BLaER1 treated with 17β-estradiol and CSF1 and Interleukin-3, amounts not matched to agents 10 nM and 100 nM (cell line): ENCODE measurements at regions not wholly inside any gene's neighbourhood (a gene's known extent, or its start where the extent isn't known, plus 50 kb on each side); places are given as distances from the start of the nearest gene placed in this dataset.

ENCODE experiments used
- H3K27ac ChIP-seq, 11 experiments: shearing (Covaris generic); formaldehyde crosslinking; 2 replicates each; pipeline ENCODE4 v1.8.1; 2022
- H3K27me3 ChIP-seq, 11 experiments: shearing (Covaris generic); formaldehyde crosslinking; 2 replicates each; pipeline ENCODE4 v1.8.1; 2022
- H3K36me3 ChIP-seq, 11 experiments: shearing (Covaris generic); formaldehyde crosslinking; 2 replicates each; pipeline ENCODE4 v1.8.1; 2022
- H3K4me1 ChIP-seq, 10 experiments: shearing (Covaris generic); formaldehyde crosslinking; 2 replicates each; pipeline ENCODE4 v1.8.1; 2022
- H3K4me2 ChIP-seq, 11 experiments: shearing (Covaris generic); formaldehyde crosslinking; 2 replicates each; pipeline ENCODE4 v1.8.1; 2022
- H3K4me3 ChIP-seq, 10 experiments: shearing (Covaris generic); formaldehyde crosslinking; 2 replicates each; pipeline ENCODE4 v1.8.1; 2022
- H3K9ac ChIP-seq, 11 experiments: shearing (Covaris generic); formaldehyde crosslinking; 2 replicates each; pipeline ENCODE4 v1.8.1; 2022
- H3K9me3 ChIP-seq, 11 experiments: shearing (Covaris generic); formaldehyde crosslinking; replicated peaks in 1 of 11; 2 replicates each; pipeline ENCODE4 v1.8.1; 2022
- H4K20me1 ChIP-seq, 11 experiments: shearing (Covaris generic); formaldehyde crosslinking; 2 replicates each; pipeline ENCODE4 v1.8.1; 2022
- Cebpa-rat ChIP-seq, 11 experiments: shearing (Covaris generic); IDR thresholded peaks; 2 replicates each; pipeline ENCODE4 v1.8.1; 2022

DNA sequence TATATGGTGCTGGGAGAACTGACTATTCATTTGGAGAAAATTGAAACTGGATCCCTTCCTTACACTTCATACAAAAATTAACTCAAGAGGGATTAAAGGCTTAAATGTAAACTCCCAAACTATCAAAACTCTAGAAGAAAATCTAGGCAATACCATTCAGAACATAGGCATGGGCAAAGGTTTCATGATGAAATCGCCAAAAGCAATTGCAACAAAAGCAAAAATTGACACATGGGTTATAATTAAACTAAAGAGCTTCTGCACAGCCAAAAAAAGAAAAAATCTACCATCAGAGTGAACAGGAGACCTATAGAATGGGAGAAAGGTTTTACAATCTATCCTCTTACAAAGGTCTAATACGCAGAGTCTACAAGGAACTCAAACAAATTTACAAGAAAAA is 851.3 kb upstream of the MAN1A1 start:
- TF ChIP-seq Cebpa-rat (IDR thresholded peaks at IDR 0.05) = no peak
- Histone ChIP-seq H3K4me3 (no peak overlapping the region), H3K9ac (no peak overlapping the region), H3K36me3 (no peaks in the 10 kb centered on the region), H3K4me1 (peaks cover 0 to 17% (median 2%) of the 10 kb centered on the region in 10 experiments; a peak in 5 of 20 replicates), H3K4me2 (no peak overlapping the region), H3K27me3 (no peaks in the 10 kb centered on the region), H3K9me3 (peaks cover 0 to 12% (median 0%) of the 10 kb centered on the region in 11 experiments; a peak in 4 of 22 replicates), H4K20me1 (no peaks in the 10 kb centered on the region), H3K27ac (no peak overlapping the region)

DNA sequence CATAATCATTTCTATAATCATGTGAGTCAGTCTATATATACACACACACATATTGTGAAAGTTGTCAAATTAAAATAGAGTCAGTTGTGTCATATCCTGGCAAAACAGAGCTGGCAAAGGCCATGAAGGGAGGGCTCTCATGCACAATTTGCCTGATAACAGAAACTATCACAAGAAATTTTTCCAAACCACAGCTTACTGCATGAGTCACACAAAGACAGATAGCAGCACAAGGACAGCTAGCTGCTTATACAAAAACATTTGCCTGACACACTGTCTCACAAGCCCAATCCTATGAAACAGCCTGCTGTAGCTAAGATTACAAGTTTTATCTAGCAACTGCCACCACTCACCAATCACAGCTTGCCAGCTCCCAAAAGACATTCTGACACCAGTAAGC is 848.5 kb upstream of the MAN1A1 start:
- peaks cover 0 to 12% (median 0%) of the 10 kb centered on the region in 11 experiments; a peak in 4 of 22 replicates for H3K9me3 ChIP-seq
- peak overlapping the region in 5 of 11 experiments; percentile 3 to 57 (median 17); a peak in 7 of 22 replicates for H3K4me2 ChIP-seq
- no peak overlapping the region for H3K4me3 ChIP-seq
- H3K9ac ChIP-seq = peak overlapping the region in 3 of 11 experiments; percentile 1 to 42 (median 19); a peak in 3 of 22 replicates
- no peaks in the 10 kb centered on the region for H4K20me1 ChIP-seq
- H3K27me3 ChIP-seq = no peaks in the 10 kb centered on the region
- peaks cover 0 to 17% (median 2%) of the 10 kb centered on the region in 10 experiments; a peak in 5 of 20 replicates for H3K4me1 ChIP-seq
- H3K27ac ChIP-seq = peak overlapping the region in 5 of 11 experiments; percentile 39 to 64 (median 53); a peak in 9 of 22 replicates
- no peaks in the 10 kb centered on the region for H3K36me3 ChIP-seq
- no peak; a peak in 1 of 22 replicates for TF ChIP-seq Cebpa-rat (IDR thresholded peaks at IDR 0.05)

DNA sequence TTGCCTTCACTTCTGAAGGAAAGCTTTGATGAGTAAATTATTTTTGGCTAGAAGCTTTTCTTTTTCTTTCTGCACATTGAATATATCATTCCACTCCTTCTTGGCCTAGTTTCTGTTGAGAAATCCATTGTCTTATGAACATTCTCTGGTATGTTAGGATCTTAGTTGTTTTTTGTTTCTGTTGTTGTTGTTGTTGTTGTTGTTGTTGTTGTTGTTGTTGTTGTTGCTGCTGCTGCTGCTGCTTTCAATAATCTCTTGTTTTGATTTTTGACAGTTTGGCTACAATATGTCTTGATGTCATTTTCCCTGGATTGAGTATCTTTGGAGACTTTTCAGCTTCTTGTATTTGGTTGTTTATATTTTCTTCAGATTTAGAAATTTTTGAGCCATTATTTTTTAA is 836.5 kb upstream of the MAN1A1 start:
- Histone ChIP-seq H3K9ac (no peak overlapping the region), H3K27ac (no peak overlapping the region), H3K27me3 (no peaks in the 10 kb centered on the region), H3K4me1 (no peaks in the 10 kb centered on the region), H3K36me3 (no peaks in the 10 kb centered on the region), H3K4me2 (no peak overlapping the region), H3K9me3 (no peaks in the 10 kb centered on the region), H3K4me3 (no peak overlapping the region), H4K20me1 (no peaks in the 10 kb centered on the region)
- TF ChIP-seq Cebpa-rat (IDR thresholded peaks at IDR 0.05) = no peak

DNA sequence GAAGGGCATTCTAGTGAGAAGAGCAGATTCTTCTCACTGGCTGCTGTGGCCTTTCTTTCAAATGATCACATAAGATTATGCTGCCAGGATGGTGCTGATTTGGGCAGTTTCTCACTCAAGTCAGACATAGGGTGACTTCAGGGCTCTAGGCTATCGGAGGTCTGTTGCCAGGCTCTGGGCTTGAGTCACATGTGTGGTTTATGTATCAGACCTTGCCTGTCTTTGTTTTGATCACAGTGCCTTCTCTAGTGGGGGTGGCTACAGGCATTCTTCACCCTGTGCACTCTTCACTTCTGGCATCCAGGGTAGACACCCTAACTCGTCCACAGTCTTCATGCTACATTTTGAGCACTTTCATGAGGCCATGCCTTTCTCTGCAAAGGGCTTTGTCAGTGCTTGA is 823.7 kb upstream of the MAN1A1 start:
- no peaks in the 10 kb centered on the region for H3K4me1 ChIP-seq
- H3K9ac ChIP-seq = no peak overlapping the region
- no peak overlapping the region for H3K27ac ChIP-seq
- no peaks in the 10 kb centered on the region for H4K20me1 ChIP-seq
- TF ChIP-seq Cebpa-rat (IDR thresholded peaks at IDR 0.05) = no peak
- no peak overlapping the region for H3K4me2 ChIP-seq
- no peaks in the 10 kb centered on the region for H3K36me3 ChIP-seq
- H3K27me3 ChIP-seq = no peaks in the 10 kb centered on the region
- H3K4me3 ChIP-seq = no peak overlapping the region
- H3K9me3 ChIP-seq = no peaks in the 10 kb centered on the region

DNA sequence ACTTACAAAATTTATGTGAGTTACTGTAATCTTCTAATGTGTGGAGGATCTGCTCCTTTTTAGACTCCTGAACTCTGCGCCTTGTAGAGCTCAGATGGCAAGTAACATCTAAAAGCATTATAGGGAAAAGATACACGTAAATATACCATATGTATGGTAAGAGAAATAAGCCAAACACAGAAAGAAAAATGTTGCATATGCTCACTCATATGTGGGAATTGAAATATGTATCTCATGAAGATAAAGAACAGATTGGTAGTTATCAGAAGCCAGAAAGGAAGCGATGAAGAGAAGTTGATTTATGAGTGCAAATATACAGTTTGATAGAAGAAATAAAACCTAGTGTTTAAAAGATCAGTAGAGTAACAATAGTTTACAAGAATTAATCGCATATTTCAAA is 815.0 kb upstream of the MAN1A1 start:
- Histone ChIP-seq H3K36me3 (no peaks in the 10 kb centered on the region), H3K27ac (no peak overlapping the region), H3K4me1 (no peaks in the 10 kb centered on the region), H3K4me3 (no peak overlapping the region), H3K9ac (no peak overlapping the region), H4K20me1 (no peaks in the 10 kb centered on the region), H3K9me3 (no peaks in the 10 kb centered on the region), H3K4me2 (no peak overlapping the region), H3K27me3 (no peaks in the 10 kb centered on the region)
- no peak for TF ChIP-seq Cebpa-rat (IDR thresholded peaks at IDR 0.05)

DNA sequence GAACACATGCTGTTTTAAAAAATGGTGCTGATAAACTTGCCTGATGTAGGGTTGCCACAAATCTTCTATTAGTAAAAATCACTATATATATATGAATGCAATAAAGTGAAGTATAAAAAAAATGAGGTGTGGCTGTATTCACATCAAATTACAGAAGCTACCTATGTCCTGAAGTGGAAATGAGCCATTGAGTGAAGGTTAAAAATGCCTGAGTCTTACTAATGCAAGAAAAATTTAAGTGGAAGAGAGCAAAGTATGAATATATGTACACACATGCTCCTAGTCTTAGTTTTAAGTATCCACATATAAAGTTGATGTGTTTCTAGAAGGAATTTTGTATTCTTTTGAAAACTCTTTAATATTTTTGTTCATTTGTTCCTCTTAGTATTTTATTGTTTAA is 808.3 kb upstream of the MAN1A1 start:
- no peaks in the 10 kb centered on the region for H3K27me3 ChIP-seq
- H3K36me3 ChIP-seq = no peaks in the 10 kb centered on the region
- no peak overlapping the region for H3K27ac ChIP-seq
- H4K20me1 ChIP-seq = no peaks in the 10 kb centered on the region
- no peaks in the 10 kb centered on the region for H3K4me1 ChIP-seq
- no peak overlapping the region for H3K4me2 ChIP-seq
- no peak for TF ChIP-seq Cebpa-rat (IDR thresholded peaks at IDR 0.05)
- H3K9ac ChIP-seq = no peak overlapping the region
- H3K4me3 ChIP-seq = no peak overlapping the region
- no peaks in the 10 kb centered on the region for H3K9me3 ChIP-seq

DNA sequence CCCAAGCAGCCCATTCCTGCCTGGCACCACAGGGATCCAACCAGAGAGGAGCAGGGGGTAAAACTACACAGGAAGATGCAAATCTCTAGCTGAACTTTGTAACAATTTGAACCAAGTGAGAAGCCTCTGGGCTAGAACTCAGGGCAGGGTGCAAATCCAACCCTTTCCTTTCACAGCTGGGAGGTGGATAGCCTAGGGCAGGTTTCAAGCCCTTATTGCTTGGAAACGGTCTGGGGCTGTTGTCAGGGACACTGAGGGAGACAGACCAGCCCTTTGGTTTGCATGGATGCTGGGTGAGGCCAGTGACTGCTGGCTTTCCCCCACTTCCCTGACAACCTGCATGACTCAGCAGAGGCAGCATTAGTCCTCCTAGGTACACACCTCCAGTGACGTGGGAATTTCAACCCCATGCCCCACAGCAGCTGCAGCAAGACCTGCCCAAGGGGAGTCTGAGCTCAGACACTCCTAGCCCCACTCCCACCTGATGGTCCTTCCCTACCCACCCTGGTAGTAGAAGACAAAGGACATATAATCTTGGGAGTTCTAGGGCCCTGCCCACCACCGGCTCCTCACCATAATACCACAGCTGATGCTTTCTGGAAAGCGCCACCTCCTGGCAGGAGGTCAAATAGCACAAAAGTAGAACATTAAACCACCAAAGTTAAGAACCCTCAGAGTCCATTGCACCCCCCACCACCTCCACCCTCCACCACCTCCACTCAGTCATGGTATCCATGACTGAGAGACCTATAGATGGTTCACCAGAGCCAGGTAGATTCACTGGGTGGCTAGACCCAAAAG is 797.7 kb upstream of the MAN1A1 start:
- Histone ChIP-seq H3K4me2 (no peak overlapping the region), H3K4me1 (no peaks in the 10 kb centered on the region), H3K9me3 (peaks cover 0 to 10% (median 0%) of the 10 kb centered on the region in 11 experiments; a peak in 2 of 22 replicates), H4K20me1 (no peaks in the 10 kb centered on the region), H3K36me3 (no peaks in the 10 kb centered on the region), H3K27ac (no peak overlapping the region), H3K4me3 (no peak overlapping the region), H3K9ac (no peak overlapping the region), H3K27me3 (no peaks in the 10 kb centered on the region)
- TF ChIP-seq Cebpa-rat (IDR thresholded peaks at IDR 0.05) = no peak

DNA sequence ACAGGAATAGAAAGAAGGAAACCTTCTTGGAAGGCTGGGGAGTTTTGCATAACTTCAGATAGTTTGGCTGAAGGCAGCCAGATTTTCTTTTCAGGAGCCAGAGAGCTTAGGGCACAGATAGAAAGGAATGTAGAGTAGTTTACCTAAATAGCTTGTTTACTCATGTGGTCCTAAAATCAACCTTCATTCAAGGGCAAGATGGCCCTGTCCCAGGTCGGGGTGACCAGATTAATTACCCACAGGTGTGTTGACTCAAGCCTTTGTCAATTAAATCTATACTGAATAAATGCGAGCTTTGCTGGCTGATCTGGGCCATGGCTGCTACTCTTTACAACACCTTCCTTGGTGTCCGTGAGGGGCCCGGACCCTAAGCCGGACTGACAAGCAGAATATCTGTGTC is 792.0 kb upstream of the MAN1A1 start:
- H3K4me1 ChIP-seq = no peaks in the 10 kb centered on the region
- no peak overlapping the region for H3K27ac ChIP-seq
- TF ChIP-seq Cebpa-rat (IDR thresholded peaks at IDR 0.05) = no peak
- no peaks in the 10 kb centered on the region for H3K9me3 ChIP-seq
- no peak overlapping the region for H3K4me3 ChIP-seq
- no peaks in the 10 kb centered on the region for H3K36me3 ChIP-seq
- no peak overlapping the region for H3K4me2 ChIP-seq
- no peak overlapping the region for H3K9ac ChIP-seq
- H4K20me1 ChIP-seq = no peaks in the 10 kb centered on the region
- H3K27me3 ChIP-seq = no peaks in the 10 kb centered on the region

DNA sequence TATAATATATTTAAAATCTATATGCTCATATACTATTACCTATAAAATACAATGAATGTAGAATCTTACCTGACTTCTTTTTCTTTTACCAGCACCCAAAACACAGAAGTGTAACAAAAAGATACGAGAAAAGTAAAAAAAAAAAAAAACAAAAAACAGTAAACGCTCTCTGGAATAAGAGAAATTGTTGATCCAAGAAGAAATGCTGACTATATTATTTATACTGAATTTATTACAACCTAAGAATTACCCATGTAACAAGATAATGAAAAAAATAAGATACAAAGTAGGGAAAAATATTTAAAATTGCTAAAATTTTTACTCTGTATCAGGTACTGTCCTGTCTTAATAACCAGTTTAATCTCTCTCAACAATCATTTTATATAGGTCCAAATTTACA is 787.9 kb upstream of the MAN1A1 start:
- Histone ChIP-seq H3K9me3 (no peaks in the 10 kb centered on the region), H3K27me3 (no peaks in the 10 kb centered on the region), H3K36me3 (no peaks in the 10 kb centered on the region), H4K20me1 (no peaks in the 10 kb centered on the region), H3K4me1 (no peaks in the 10 kb centered on the region), H3K4me2 (no peak overlapping the region), H3K27ac (no peak overlapping the region), H3K4me3 (no peak overlapping the region), H3K9ac (no peak overlapping the region)
- no peak for TF ChIP-seq Cebpa-rat (IDR thresholded peaks at IDR 0.05)

DNA sequence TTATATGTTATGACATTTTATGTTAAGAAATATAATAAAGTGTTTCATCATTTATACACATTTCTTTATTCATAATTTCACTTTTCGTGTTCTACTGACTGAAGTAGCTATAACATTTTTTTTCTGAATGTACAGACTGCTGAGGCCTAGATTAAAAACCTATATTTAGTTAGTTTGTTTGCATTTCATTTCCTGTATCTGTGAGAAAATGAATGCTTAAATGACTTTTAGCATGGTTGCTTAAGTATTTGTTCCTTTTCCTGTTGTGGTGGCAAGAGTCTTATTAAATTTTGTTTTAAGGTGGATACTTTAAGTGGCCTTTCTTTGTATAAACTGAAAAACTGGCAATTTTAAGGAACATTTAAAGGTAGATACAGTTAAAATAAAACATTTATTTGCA is 779.7 kb upstream of the MAN1A1 start:
- Histone ChIP-seq H3K4me3 (no peak overlapping the region), H4K20me1 (no peaks in the 10 kb centered on the region), H3K4me2 (peak overlapping the region in 9 of 11 experiments; percentile 25 to 53 (median 39); a peak in 14 of 22 replicates), H3K27me3 (no peaks in the 10 kb centered on the region), H3K9me3 (peaks cover 0 to 6% (median 0%) of the 10 kb centered on the region in 11 experiments; a peak in 3 of 22 replicates), H3K27ac (peak overlapping the region in 9 of 11 experiments; percentile 40 to 58 (median 51); a peak in 14 of 22 replicates), H3K9ac (no peak overlapping the region), H3K4me1 (peaks cover 0 to 12% (median 10%) of the 10 kb centered on the region in 10 experiments; a peak in 13 of 20 replicates), H3K36me3 (no peaks in the 10 kb centered on the region)
- TF ChIP-seq Cebpa-rat (IDR thresholded peaks at IDR 0.05) = no peak
